GM12874 (cell line): ENCODE measurements at regions not wholly inside any gene's neighbourhood (a gene's known extent, or its start where the extent isn't known, plus 50 kb on each side); places are given as distances from the start of the nearest gene placed in this dataset.

ENCODE experiments used
- CTCF ChIP-seq: IDR thresholded peaks from 2 replicates; pipeline ENCODE4 v1.5.1; 2011; ENCODE audit warnings: low read depth, mild to moderate bottlenecking, control low read depth, low read length, moderate library complexity; ENCODE audit not compliant: insufficient read depth

- no peak for TF ChIP-seq CTCF
Observed at GRCh38 chr11:70732023-70732880, 333.9 kb downstream of the CTTN start.

GRCh38 chr11:70732881-70733196 lies 334.5 kb downstream of the CTTN start:
- TF ChIP-seq CTCF, result no peak

- TF ChIP-seq CTCF, result no peak
Observed at GRCh38 chr11:70733327-70734325, 335.3 kb downstream of the CTTN start.

GRCh38 chr11:70734379-70734778 lies 336.1 kb downstream of the CTTN start:
- no peak for TF ChIP-seq CTCF

GRCh38 chr11:70734911-70735310 lies 336.6 kb downstream of the CTTN start:
- no peak for TF ChIP-seq CTCF

GRCh38 chr11:70735976-70736375 lies 337.6 kb downstream of the CTTN start:
- TF ChIP-seq CTCF, result no peak

- TF ChIP-seq CTCF, result no peak
Observed at GRCh38 chr11:70736461-70736860, 338.1 kb downstream of the CTTN start.
